ENCODE measurements at regions not wholly inside any gene's neighbourhood (a gene's known extent, or its start where the extent isn't known, plus 50 kb on each side); places are given as distances from the start of the nearest gene placed in this dataset.

DNA sequence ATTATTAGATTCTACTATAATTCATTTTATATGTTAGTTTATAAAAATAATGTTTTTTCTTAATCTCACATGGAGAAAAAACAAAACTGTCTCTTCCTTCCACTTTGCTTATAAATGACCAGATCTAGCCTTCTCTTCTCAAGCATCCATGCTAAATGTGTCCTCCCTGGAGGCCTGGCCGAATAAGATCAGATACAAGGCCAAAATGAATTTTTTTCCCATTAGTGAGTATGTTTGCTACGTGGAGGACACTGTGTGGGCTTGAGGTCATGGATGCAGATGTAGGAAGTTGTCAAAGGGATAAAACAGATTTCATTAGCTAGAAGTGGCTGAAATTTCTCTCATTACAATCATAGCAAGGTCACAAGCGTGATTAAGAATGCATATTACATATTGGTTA is 1244.9 kb upstream of the SEL1L start:
- 0 out of 2 replicates have a peak, but pooled peaks cover 4% of the 10 kb centered on the region for H3K9me3 ChIP-seq (ENCODE audit: control insufficient read depth, insufficient read depth, low read length)
- DNase-seq (ENCODE audit: low read depth, low spot score): no peak
- ChIA-PET CTCF (no interaction called here), POLR2A (no interaction called here)
- H3K4me3 ChIP-seq (ENCODE audit: low read depth, low read length): no peak overlapping the region
- TF ChIP-seq, protein P1, sequence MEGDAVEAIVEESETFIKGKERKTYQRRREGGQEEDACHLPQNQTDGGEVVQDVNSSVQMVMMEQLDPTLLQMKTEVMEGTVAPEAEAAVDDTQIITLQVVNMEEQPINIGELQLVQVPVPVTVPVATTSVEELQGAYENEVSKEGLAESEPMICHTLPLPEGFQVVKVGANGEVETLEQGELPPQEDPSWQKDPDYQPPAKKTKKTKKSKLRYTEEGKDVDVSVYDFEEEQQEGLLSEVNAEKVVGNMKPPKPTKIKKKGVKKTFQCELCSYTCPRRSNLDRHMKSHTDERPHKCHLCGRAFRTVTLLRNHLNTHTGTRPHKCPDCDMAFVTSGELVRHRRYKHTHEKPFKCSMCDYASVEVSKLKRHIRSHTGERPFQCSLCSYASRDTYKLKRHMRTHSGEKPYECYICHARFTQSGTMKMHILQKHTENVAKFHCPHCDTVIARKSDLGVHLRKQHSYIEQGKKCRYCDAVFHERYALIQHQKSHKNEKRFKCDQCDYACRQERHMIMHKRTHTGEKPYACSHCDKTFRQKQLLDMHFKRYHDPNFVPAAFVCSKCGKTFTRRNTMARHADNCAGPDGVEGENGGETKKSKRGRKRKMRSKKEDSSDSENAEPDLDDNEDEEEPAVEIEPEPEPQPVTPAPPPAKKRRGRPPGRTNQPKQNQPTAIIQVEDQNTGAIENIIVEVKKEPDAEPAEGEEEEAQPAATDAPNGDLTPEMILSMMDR (IDR thresholded peaks at IDR 0.05; ENCODE audit: low read depth, low read length): no peak
- H3K27me3 ChIP-seq (ENCODE audit: control insufficient read depth, insufficient read depth, low read length): no peaks in the 10 kb centered on the region
- no peak overlapping the region for H3K27ac ChIP-seq (ENCODE audit: low read depth, low read length)

DNA sequence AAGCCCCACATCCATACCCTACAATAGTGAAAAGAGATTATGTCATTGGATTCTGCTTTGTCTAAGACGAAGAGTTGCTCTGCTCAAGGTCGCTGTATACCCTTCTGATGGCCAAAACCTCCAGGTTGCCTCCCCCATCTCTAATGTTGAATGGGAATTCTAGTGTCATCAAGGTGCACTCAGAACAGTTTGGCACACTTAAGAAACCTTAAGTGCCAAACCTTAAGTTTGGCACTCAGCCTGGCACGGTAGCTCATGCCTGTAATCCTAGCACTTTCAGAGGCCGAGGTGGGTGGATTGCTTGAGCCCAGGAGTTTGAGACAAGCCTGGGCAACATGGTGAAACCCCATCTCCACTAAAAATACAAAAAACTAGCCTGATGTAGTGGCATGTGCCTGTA is 1245.6 kb upstream of the SEL1L start:
- H3K27me3 ChIP-seq (ENCODE audit: control insufficient read depth, insufficient read depth, low read length): no peaks in the 10 kb centered on the region
- no peak overlapping the region for H3K4me3 ChIP-seq (ENCODE audit: low read depth, low read length)
- ChIA-PET CTCF (no interaction called here), POLR2A (no interaction called here)
- H3K27ac ChIP-seq (ENCODE audit: low read depth, low read length): no peak overlapping the region
- no peak for DNase-seq (ENCODE audit: low read depth, low spot score)
- TF ChIP-seq, protein P1 (IDR thresholded peaks at IDR 0.05; ENCODE audit: low read depth, low read length): no peak
- 0 out of 2 replicates have a peak, but pooled peaks cover 4% of the 10 kb centered on the region for H3K9me3 ChIP-seq (ENCODE audit: control insufficient read depth, insufficient read depth, low read length)

DNA sequence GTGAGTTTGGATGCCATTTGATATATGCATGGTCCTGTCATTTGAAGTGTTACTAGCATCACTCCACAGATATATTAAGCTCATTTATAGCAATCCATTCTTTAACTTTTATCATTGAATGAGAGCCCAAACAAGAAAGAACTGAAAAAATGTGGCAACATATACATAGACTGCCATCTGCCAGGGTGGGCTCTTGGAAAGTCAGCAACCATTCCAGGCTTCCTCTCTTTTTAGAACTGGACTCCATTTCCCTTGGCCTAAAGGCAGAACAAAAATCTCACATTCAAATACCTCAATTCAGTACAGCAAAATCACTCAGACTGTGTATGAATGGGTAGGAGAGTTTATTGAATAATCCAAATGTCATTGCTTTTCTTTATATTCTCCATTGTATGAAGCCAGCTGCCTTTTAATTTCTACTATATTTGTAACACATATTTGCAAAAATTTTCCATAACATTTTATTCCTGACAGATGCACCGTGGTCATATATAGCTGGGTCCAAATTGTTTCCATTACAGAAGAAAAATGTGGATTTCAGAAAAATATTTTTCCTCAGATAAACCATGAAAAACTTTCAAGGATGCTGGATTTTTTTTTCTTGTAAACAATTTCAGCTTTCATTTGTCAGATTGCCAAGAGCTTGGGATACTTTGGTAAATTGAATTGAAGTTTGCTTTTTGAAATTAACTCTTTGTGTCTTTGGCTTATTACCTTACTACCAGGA is 1252.3 kb upstream of the SEL1L start:
- H3K4me3 ChIP-seq (ENCODE audit: low read depth, low read length): no peak overlapping the region

DNA sequence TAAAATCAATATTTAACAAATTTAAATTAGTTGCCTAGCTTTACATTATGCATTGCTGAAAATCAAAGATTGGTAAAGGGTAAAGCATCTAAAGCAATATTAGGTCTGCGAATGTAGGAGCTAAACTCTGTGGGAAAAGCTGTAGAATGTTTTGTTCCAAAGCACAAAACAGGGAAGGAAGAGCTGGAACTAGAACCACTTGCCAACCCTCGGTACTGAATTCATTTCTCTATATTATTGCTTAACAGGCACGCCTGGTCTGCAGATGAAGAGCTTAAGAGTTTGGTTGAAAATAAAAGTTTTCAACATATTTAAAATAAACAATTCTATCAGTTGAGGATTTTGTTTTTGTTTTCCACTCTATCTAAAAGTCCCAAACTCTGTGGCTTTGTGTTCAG is 1252.8 kb upstream of the SEL1L start:
- H3K4me3 ChIP-seq (ENCODE audit: low read depth, low read length): no peak overlapping the region
- no peak overlapping the region for H3K27ac ChIP-seq (ENCODE audit: low read depth, low read length)
- no peak for DNase-seq (ENCODE audit: low read depth, low spot score)
- ChIA-PET POLR2A (no interaction called here), CTCF (no interaction called here)
- no peaks in the 10 kb centered on the region for H3K9me3 ChIP-seq (ENCODE audit: control insufficient read depth, insufficient read depth, low read length)
- TF ChIP-seq, protein P1 (IDR thresholded peaks at IDR 0.05; ENCODE audit: low read depth, low read length): no peak
- no peaks in the 10 kb centered on the region for H3K27me3 ChIP-seq (ENCODE audit: control insufficient read depth, insufficient read depth, low read length)

More for the DNA sequence above, 1252.3 kb upstream of the SEL1L start:
- no peak overlapping the region for H3K27ac ChIP-seq (ENCODE audit: low read depth, low read length)
- DNase-seq (ENCODE audit: low read depth, low spot score): no peak
- POLR2A ChIA-PET: no interaction called here
- no peaks in the 10 kb centered on the region for H3K27me3 ChIP-seq (ENCODE audit: control insufficient read depth, insufficient read depth, low read length)
- TF ChIP-seq, protein P1 (IDR thresholded peaks at IDR 0.05; ENCODE audit: low read depth, low read length): no peak
- CTCF ChIA-PET: no interaction called here
- 0 out of 2 replicates have a peak, but pooled peaks cover under 1% of the 10 kb centered on the region for H3K9me3 ChIP-seq (ENCODE audit: control insufficient read depth, insufficient read depth, low read length)

DNA sequence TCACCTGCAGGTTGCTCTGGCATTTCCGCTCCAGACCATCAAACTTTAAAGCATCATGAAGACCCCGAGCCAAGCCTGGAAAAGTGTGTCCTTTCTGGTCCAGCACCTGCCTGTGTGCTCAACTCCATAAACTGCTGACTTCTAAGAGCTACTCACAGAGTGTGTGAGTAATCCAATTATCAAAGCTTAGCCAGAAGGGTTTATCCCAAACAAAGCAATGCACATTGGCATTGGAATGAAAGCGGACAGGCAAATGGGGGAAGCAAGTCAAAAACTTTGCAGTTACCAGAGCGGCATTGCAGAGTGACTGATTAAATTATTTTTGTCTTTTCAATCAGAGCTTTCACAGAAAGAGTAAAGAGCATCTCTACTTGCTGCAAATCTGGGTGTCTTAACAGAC is 1262.4 kb upstream of the SEL1L start:
- Histone ChIP-seq H3K27me3 (ENCODE audit: control insufficient read depth, insufficient read depth, low read length) (no peaks in the 10 kb centered on the region), H3K4me3 (ENCODE audit: low read depth, low read length) (no peak overlapping the region), H3K9me3 (ENCODE audit: control insufficient read depth, insufficient read depth, low read length) (no peaks in the 10 kb centered on the region), H3K27ac (ENCODE audit: low read depth, low read length) (no peak overlapping the region)
- ChIA-PET POLR2A (no interaction called here), CTCF (no interaction called here)
- TF ChIP-seq, protein P1 (IDR thresholded peaks at IDR 0.05; ENCODE audit: low read depth, low read length): no peak
- no peak for DNase-seq (ENCODE audit: low read depth, low spot score)
